Thymus (tissue), 11 donors: ENCODE measurements at regions not wholly inside any gene's neighbourhood (a gene's known extent, or its start where the extent isn't known, plus 50 kb on each side); places are given as distances from the start of the nearest gene placed in this dataset.

ENCODE experiments used
- DNase-seq, 9 donors: peaks; one replicate each; pipeline ENCODE4 v3.0.0-alpha.2; 2013; ENCODE audit warnings: low spot score in 9 of 9, low read depth in 6 of 9, missing footprints in 1 of 9
- H3K27ac ChIP-seq, 2 donors: one replicate each; pipeline ENCODE4 v1.5.1; 2013; ENCODE audit warnings: control low read depth in 1 of 2, low read depth in 1 of 2, low read length in 1 of 2, mild to moderate bottlenecking in 1 of 2, moderate library complexity in 1 of 2
- H3K27me3 ChIP-seq, 2 donors: one replicate each; pipeline ENCODE4 v1.5.1; 2013; ENCODE audit warnings: low read length in 1 of 2; ENCODE audit not compliant: control insufficient read depth in 2 of 2, insufficient read depth in 1 of 2
- H3K36me3 ChIP-seq, 2 donors: one replicate each; pipeline ENCODE4 v1.5.1; 2013; ENCODE audit warnings: low read length in 1 of 2, mild to moderate bottlenecking in 1 of 2, moderate library complexity in 1 of 2; ENCODE audit not compliant: control insufficient read depth in 2 of 2, insufficient read depth in 2 of 2
- H3K4me1 ChIP-seq, 2 donors: one replicate each; pipeline ENCODE4 v1.5.1; 2013; ENCODE audit warnings: low read length in 2 of 2; ENCODE audit not compliant: control insufficient read depth in 2 of 2, insufficient read depth in 2 of 2
- H3K4me3 ChIP-seq, 2 donors: one replicate each; pipeline ENCODE4 v1.5.1; 2013; ENCODE audit warnings: low read length in 2 of 2, control low read depth in 1 of 2, mild to moderate bottlenecking in 1 of 2
- H3K9me3 ChIP-seq, 2 donors: one replicate each; pipeline ENCODE4 v1.5.1; 2013; ENCODE audit warnings: low read length in 1 of 2, mild to moderate bottlenecking in 1 of 2; ENCODE audit not compliant: control insufficient read depth in 2 of 2, insufficient read depth in 1 of 2
- WGBS: extraction: QIAGEN DNeasy Blood & Tissue Kit; methylation state at CpG from one replicate; pipeline ENCODE4 v1.1.7; 2013; 5-methylcytosine and 5-hydroxymethylcytosine counted together
- donor health status: healthy.

DNA sequence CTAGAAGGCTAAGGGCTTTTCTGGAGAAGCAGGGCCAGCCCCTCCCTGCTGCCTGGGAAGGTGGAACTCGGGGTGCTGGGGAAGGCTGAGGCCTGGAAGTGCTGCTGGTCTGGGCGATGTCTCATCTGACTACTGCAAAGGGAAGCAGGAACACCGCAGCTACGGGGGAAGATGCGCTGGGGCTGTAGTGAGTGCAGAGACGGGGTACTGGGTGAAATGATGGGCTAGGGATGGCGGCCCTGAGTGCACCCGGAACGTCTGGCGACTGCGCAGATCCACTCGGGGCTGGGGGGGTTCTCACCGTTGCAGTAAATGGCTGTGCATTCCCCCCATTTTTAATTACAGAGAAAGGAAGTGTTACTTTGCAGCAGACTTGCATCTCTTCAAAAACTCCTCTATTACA lies 195.4 kb upstream of the ADARB2 start:
- 33% methylated on average over 13 of the region's 13 CpGs for WGBS
- DNase-seq: no peak

GRCh38 chr10:1928606-1929005 lies 191.3 kb upstream of the ADARB2 start:
- 77% methylated on average over 7 of the region's 7 CpGs for WGBS
- no peaks in the 10 kb centered on the region for H3K27me3 ChIP-seq
- no peaks in the 10 kb centered on the region for H3K9me3 ChIP-seq
- H3K4me1 ChIP-seq: no peaks in the 10 kb centered on the region
- DNase-seq: no peak
- H3K36me3 ChIP-seq: no peaks in the 10 kb centered on the region
- H3K4me3 ChIP-seq: no peak overlapping the region
- H3K27ac ChIP-seq: no peak overlapping the region

More for the DNA sequence above, 195.4 kb upstream of the ADARB2 start:
- Histone ChIP-seq H3K36me3 (no peaks in the 10 kb centered on the region), H3K27me3 (no peaks in the 10 kb centered on the region), H3K27ac (no peak overlapping the region), H3K4me3 (no peak overlapping the region), H3K4me1 (no peaks in the 10 kb centered on the region), H3K9me3 (no peaks in the 10 kb centered on the region)

DNA sequence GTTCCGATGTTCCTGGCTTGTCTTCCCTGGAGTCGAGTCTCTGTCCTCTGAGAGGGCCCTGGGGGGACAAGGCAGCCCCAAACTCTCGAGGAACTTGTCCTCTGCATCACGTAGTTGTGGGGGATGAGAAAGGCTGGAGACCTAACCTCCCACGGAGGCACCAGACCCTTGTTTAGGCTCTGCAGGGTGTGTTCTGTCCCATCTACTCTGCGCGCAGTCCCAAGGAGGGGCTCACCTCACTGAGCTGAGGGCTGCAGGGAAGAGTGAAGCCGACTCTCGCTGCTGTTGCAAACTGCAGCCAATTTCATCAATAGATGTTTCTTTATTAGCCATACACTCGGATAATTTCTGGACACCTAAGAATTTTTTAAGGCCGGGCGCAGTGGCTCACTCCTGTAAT lies 186.7 kb upstream of the ADARB2 start:
- H3K4me1 ChIP-seq: no peaks in the 10 kb centered on the region
- H3K4me3 ChIP-seq: no peak overlapping the region
- H3K27me3 ChIP-seq: no peaks in the 10 kb centered on the region
- 95% methylated on average over 12 of the region's 12 CpGs for WGBS
- no peaks in the 10 kb centered on the region for H3K36me3 ChIP-seq
- H3K27ac ChIP-seq: no peak overlapping the region
- no peak for DNase-seq
- no peaks in the 10 kb centered on the region for H3K9me3 ChIP-seq

DNA sequence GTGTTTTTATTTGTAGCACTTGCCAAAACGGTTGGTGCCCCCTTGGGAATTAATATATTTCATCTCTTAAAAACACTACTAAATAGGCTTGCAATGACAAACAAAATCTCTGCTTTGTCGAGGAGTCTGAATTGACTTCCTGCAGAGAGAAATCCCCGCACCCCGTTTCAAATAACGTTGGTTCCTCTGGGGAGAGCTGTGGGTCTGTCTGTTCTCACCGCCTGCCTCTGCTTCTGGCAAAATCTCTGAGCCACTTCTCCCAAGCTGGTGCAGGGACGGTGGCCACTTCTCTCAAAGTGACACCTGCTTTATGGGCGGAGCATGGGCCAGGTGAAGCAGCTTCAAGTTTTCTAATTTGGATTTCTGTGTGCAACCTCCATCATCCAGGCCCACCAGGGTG lies 186.3 kb upstream of the ADARB2 start:
- no peak overlapping the region for H3K27ac ChIP-seq

GRCh38 chr10:1920941-1921340 lies 183.6 kb upstream of the ADARB2 start:
- Histone ChIP-seq H3K27me3 (no peaks in the 10 kb centered on the region), H3K4me1 (no peaks in the 10 kb centered on the region), H3K4me3 (no peak overlapping the region), H3K36me3 (no peaks in the 10 kb centered on the region), H3K27ac (no peak overlapping the region), H3K9me3 (no peaks in the 10 kb centered on the region)
- no peak for DNase-seq
- 94% methylated on average over 4 of the region's 4 CpGs for WGBS

More for the DNA sequence above, 186.3 kb upstream of the ADARB2 start:
- Histone ChIP-seq H3K4me3 (no peak overlapping the region), H3K36me3 (no peaks in the 10 kb centered on the region), H3K4me1 (no peaks in the 10 kb centered on the region), H3K27me3 (no peaks in the 10 kb centered on the region), H3K9me3 (no peaks in the 10 kb centered on the region)
- DNase-seq: no peak
- 67% methylated on average over 8 of the region's 8 CpGs for WGBS

DNA sequence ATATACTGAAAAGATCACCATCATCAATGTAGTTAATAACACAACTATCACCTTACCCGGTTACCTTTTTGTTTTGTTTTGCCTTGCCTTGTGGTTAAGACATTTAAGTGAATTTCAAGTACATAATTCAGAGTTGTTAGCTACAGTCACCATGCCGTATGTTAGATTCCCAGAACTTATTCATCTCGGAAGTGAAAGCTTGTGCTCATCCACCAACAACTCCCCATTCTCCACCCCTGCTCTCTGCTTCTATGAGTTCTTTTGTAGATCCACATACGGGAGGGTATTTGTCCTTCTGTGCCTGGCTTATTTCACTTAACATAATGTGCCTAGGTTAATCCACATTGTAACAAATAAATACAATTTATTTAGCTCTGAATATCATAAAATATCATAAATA lies 182.8 kb upstream of the ADARB2 start:
- no peaks in the 10 kb centered on the region for H3K9me3 ChIP-seq
- H3K27ac ChIP-seq: no peak overlapping the region
- no peaks in the 10 kb centered on the region for H3K36me3 ChIP-seq
- no peak for DNase-seq
- no peaks in the 10 kb centered on the region for H3K27me3 ChIP-seq
- 55% methylated on average over 4 of the region's 4 CpGs for WGBS
- H3K4me1 ChIP-seq: no peaks in the 10 kb centered on the region
- H3K4me3 ChIP-seq: no peak overlapping the region

- DNase-seq: no peak
- Histone ChIP-seq H3K27ac (no peak overlapping the region), H3K4me3 (no peak overlapping the region), H3K27me3 (no peaks in the 10 kb centered on the region), H3K9me3 (no peaks in the 10 kb centered on the region), H3K4me1 (no peaks in the 10 kb centered on the region), H3K36me3 (no peaks in the 10 kb centered on the region)
- WGBS: 85% methylated on average over 3 of the region's 3 CpGs
These were observed 174.4 kb upstream of the ADARB2 start for GRCh38 chr10:1911771-1912170.

- Histone ChIP-seq H3K9me3 (no peaks in the 10 kb centered on the region), H3K36me3 (no peaks in the 10 kb centered on the region), H3K4me3 (no peak overlapping the region), H3K4me1 (no peaks in the 10 kb centered on the region), H3K27ac (no peak overlapping the region), H3K27me3 (no peaks in the 10 kb centered on the region)
- 92% methylated on average over 4 of the region's 4 CpGs for WGBS
- no peak for DNase-seq
These were observed 166.7 kb upstream of the ADARB2 start for GRCh38 chr10:1903982-1904381.

DNA sequence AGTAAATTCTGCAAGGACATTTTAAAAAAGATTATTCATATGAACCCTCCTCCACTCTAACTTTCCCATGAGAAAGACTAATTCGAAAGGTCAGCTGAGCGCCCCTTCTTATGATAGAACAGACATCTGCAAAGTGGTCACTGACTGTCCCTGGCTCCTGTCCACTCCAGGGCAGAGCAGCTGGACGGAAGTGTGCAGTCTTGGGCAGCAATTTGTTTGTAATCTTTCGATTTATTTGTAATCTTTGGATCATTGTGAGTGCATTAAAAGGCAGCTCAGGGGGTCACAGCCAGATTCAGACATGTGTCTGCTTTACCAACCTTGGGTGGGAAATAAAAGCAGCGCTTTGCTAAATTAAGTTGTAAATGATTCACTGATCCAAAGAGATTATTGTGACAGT lies 158.8 kb upstream of the ADARB2 start:
- Histone ChIP-seq H3K4me3 (no peak overlapping the region), H3K27me3 (no peaks in the 10 kb centered on the region), H3K27ac (no peak overlapping the region), H3K9me3 (no peaks in the 10 kb centered on the region), H3K36me3 (no peaks in the 10 kb centered on the region), H3K4me1 (no peaks in the 10 kb centered on the region)
- no peak for DNase-seq
- 93% methylated on average over 5 of the region's 5 CpGs for WGBS

DNA sequence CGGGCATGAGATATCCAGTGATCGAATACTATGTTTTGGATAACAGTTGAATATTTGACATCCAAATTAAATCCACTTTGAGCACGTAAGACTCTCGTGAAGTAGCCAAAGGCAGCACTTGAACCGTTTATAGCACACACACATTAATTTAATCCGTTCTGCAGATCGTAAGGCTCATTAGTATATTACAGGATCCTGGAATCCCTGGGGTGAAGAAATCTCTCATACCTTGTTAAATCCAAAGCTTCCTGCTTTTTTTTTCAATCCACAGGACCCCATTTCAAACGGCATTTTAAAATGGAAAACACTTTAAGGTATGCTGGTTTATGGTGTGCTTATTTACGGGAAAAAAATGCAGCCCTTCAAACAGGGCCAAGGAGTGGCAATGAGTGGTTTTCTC lies 158.4 kb upstream of the ADARB2 start:
- Histone ChIP-seq H3K4me1 (no peaks in the 10 kb centered on the region), H3K4me3 (no peak overlapping the region)
- 95% methylated on average over 9 of the region's 9 CpGs for WGBS

More for the DNA sequence above, 158.4 kb upstream of the ADARB2 start:
- no peaks in the 10 kb centered on the region for H3K9me3 ChIP-seq
- DNase-seq: no peak
- H3K36me3 ChIP-seq: no peaks in the 10 kb centered on the region
- no peaks in the 10 kb centered on the region for H3K27me3 ChIP-seq
- no peak overlapping the region for H3K27ac ChIP-seq
